HEK293 (cell line): ENCODE measurements at regions not wholly inside any gene's neighbourhood (a gene's known extent, or its start where the extent isn't known, plus 50 kb on each side); places are given as distances from the start of the nearest gene placed in this dataset.

ENCODE experiments used
- CTCF ChIA-PET: fragments of 350-600 bp; formaldehyde crosslinking; extraction: SDS; loops from one replicate; lab custom pipeline; 2021; ENCODE audit warnings: antibody characterized with exemption; lab: Yijun Ruan, JAX
- POLR2A ChIA-PET: fragments of 300-600 bp; formaldehyde crosslinking; extraction: SDS; loops from one replicate; lab custom pipeline; 2020; ENCODE audit warnings: antibody characterized with exemption, inconsistent platforms; lab: Yijun Ruan, JAX
- H3K27ac ChIP-seq: fragments of 200-500 bp; sonication (Bioruptor generic); 2 replicates; pipeline ENCODE4 v1.5.1; 2014; ENCODE audit warnings: low read depth, low read length, control low read depth, inconsistent platforms; ENCODE audit errors: extremely low read depth
- H3K36me3 ChIP-seq, 2 experiments: fragments of 200-500 bp in 1 of 2; sonication (Bioruptor generic) in 1 of 2; 1 replicate in 1 of 2; 2 replicates in 1 of 2; pipeline ENCODE4 v1.5.1; 2014 to 2017; ENCODE audit warnings: inconsistent platforms in 2 of 2, low read length in 2 of 2; ENCODE audit not compliant: control insufficient read depth in 2 of 2, insufficient read depth in 1 of 2
- H3K4me1 ChIP-seq: fragments of 200-500 bp; sonication (Bioruptor generic); 2 replicates; pipeline ENCODE4 v1.5.1; 2014; ENCODE audit warnings: mild to moderate bottlenecking, low read length, inconsistent platforms; ENCODE audit not compliant: control insufficient read depth, insufficient read depth
- H3K4me3 ChIP-seq: 2 replicates; pipeline ENCODE4 v1.5.1; 2011; ENCODE audit warnings: low read depth, mild to moderate bottlenecking, control low read depth, low read length, moderate library complexity
- H3K9me3 ChIP-seq: fragments of 200-500 bp; sonication (Bioruptor generic); 2 replicates; pipeline ENCODE4 v1.5.1; 2014; ENCODE audit warnings: low read depth, low read length, inconsistent platforms; ENCODE audit not compliant: control insufficient read depth, insufficient read depth
- HIC1 ChIP-seq: fragments of 450-650 bp; formaldehyde crosslinking; IDR thresholded peaks from 2 replicates; pipeline ENCODE4 v1.5.1; 2016; ENCODE audit warnings: missing biosample characterization, missing genetic modification characterization
- HOXA7 ChIP-seq: sonication (generic); formaldehyde crosslinking; IDR thresholded peaks from 2 replicates; pipeline ENCODE4 v1.8.1; 2022; ENCODE audit warnings: missing genetic modification reagents, borderline replicate concordance
- HOXC10 ChIP-seq: sonication (generic); formaldehyde crosslinking; IDR thresholded peaks from 2 replicates; pipeline ENCODE4 v1.8.1; 2023; ENCODE audit warnings: mild to moderate bottlenecking, missing genetic modification reagents
- KLF17 ChIP-seq: fragments of 450-650 bp; formaldehyde crosslinking; IDR thresholded peaks from 2 replicates; pipeline ENCODE4 v1.5.1; 2016; ENCODE audit warnings: missing biosample characterization, missing genetic modification characterization
- PRDM6 ChIP-seq: fragments of 450-650 bp; formaldehyde crosslinking; IDR thresholded peaks from 2 replicates; pipeline ENCODE4 v1.5.1; 2017; ENCODE audit warnings: missing biosample characterization, missing genetic modification characterization
- SCRT1 ChIP-seq: fragments of 450-650 bp; formaldehyde crosslinking; IDR thresholded peaks from 2 replicates; pipeline ENCODE4 v1.5.1; 2016; ENCODE audit warnings: missing biosample characterization, missing genetic modification characterization, borderline replicate concordance
- SCRT2 ChIP-seq: fragments of 450-650 bp; formaldehyde crosslinking; IDR thresholded peaks from 2 replicates; pipeline ENCODE4 v1.5.1; 2016; ENCODE audit warnings: missing biosample characterization, missing genetic modification characterization
- SETDB1 ChIP-seq: IDR thresholded peaks from one replicate; pipeline ENCODE4 v1.6.1; 2017; ENCODE audit warnings: mild to moderate bottlenecking, low read length, moderate library complexity, mixed read lengths; ENCODE audit not compliant: insufficient read length
- SP2 ChIP-seq: fragments of 450-650 bp; formaldehyde crosslinking; IDR thresholded peaks from 2 replicates; pipeline ENCODE4 v1.5.1; 2016; ENCODE audit warnings: missing biosample characterization, missing genetic modification characterization
- TSHZ1 ChIP-seq: fragments of 450-650 bp; formaldehyde crosslinking; IDR thresholded peaks from 2 replicates; pipeline ENCODE4 v1.5.1; 2016; ENCODE audit warnings: missing biosample characterization, missing genetic modification characterization, borderline replicate concordance
- ZFHX2 ChIP-seq: fragments of 450-650 bp; formaldehyde crosslinking; conservative IDR thresholded peaks from 2 replicates; pipeline ENCODE4 v1.5.1; 2016; ENCODE audit warnings: missing biosample characterization, missing genetic modification characterization
- ZNF133 ChIP-seq: fragments of 450-650 bp; formaldehyde crosslinking; IDR thresholded peaks from 2 replicates; pipeline ENCODE4 v1.5.1; 2016; ENCODE audit warnings: missing biosample characterization, missing genetic modification characterization
- ZNF138 ChIP-seq: fragments of 450-650 bp; formaldehyde crosslinking; IDR thresholded peaks from 2 replicates; pipeline ENCODE4 v1.5.1; 2016; ENCODE audit warnings: missing biosample characterization, missing genetic modification characterization, borderline replicate concordance
- ZNF16 ChIP-seq: fragments of 450-650 bp; formaldehyde crosslinking; IDR thresholded peaks from 2 replicates; pipeline ENCODE4 v1.5.1; 2016; ENCODE audit warnings: low read depth, missing biosample characterization, missing genetic modification characterization
- ZNF169 ChIP-seq: fragments of 450-650 bp; formaldehyde crosslinking; IDR thresholded peaks from 2 replicates; pipeline ENCODE4 v1.5.1; 2016; ENCODE audit warnings: missing biosample characterization, missing genetic modification characterization
- ZNF18 ChIP-seq: fragments of 450-650 bp; formaldehyde crosslinking; IDR thresholded peaks from 2 replicates; pipeline ENCODE4 v1.5.1; 2016; ENCODE audit warnings: missing biosample characterization, missing genetic modification characterization
- ZNF2 ChIP-seq: fragments of 450-650 bp; formaldehyde crosslinking; IDR thresholded peaks from 2 replicates; pipeline ENCODE4 v1.5.1; 2016; ENCODE audit warnings: missing biosample characterization, missing genetic modification characterization
- ZNF341 ChIP-seq: fragments of 450-650 bp; formaldehyde crosslinking; IDR thresholded peaks from 2 replicates; pipeline ENCODE4; 2016; ENCODE audit warnings: low read depth, missing biosample characterization, missing genetic modification characterization
- ZNF362 ChIP-seq: fragments of 450-650 bp; formaldehyde crosslinking; IDR thresholded peaks from 2 replicates; pipeline ENCODE4 v1.5.1; 2016; ENCODE audit warnings: missing biosample characterization, missing genetic modification characterization
- ZNF398 ChIP-seq: fragments of 450-650 bp; formaldehyde crosslinking; IDR thresholded peaks from 2 replicates; pipeline ENCODE4 v1.5.1; 2017; ENCODE audit warnings: missing biosample characterization, missing genetic modification characterization
- ZNF433 ChIP-seq: fragments of 450-650 bp; formaldehyde crosslinking; IDR thresholded peaks from 2 replicates; pipeline ENCODE4 v1.5.1; 2016; ENCODE audit warnings: missing biosample characterization, missing genetic modification characterization, low read depth
- ZNF548 ChIP-seq: fragments of 450-650 bp; formaldehyde crosslinking; IDR thresholded peaks from 2 replicates; pipeline ENCODE4 v1.5.1; 2016; ENCODE audit warnings: missing biosample characterization, missing genetic modification characterization
- ZNF555 ChIP-seq: fragments of 450-650 bp; formaldehyde crosslinking; conservative IDR thresholded peaks from 2 replicates; pipeline ENCODE4 v1.5.1; 2017; ENCODE audit warnings: missing biosample characterization, mild to moderate bottlenecking, missing genetic modification characterization, inconsistent platforms
- ZNF558 ChIP-seq: fragments of 450-650 bp; formaldehyde crosslinking; IDR thresholded peaks from 2 replicates; pipeline ENCODE4 v1.5.1; 2016; ENCODE audit warnings: missing biosample characterization, missing genetic modification characterization
- ZNF561 ChIP-seq: fragments of 450-650 bp; IDR thresholded peaks from 2 replicates; pipeline ENCODE4 v1.5.1; 2018; ENCODE audit warnings: missing biosample characterization, missing genetic modification characterization, borderline replicate concordance

- no peak for TF ChIP-seq PRDM6 (tag by site-specific recombination)
- no peak for TF ChIP-seq SCRT1 (tag by site-specific recombination)
- TF ChIP-seq ZNF133 (tag by site-specific recombination): no peak
- no peak for TF ChIP-seq ZNF561 (tag by site-specific recombination)
- no peak for TF ChIP-seq ZNF558 (tag by site-specific recombination)
- no peak for TF ChIP-seq ZNF341 (tag by site-specific recombination)
- TF ChIP-seq ZNF138 (tag by site-specific recombination): no peak
- no peak for TF ChIP-seq ZNF18 (tag by site-specific recombination)
- no peak for TF ChIP-seq ZNF398 (tag by site-specific recombination)
- no peak for TF ChIP-seq ZNF169 (tag by site-specific recombination)
- TF ChIP-seq ZNF433 (tag by site-specific recombination): no peak
Measured at GRCh38 chr13:61812286-61812685, 396.6 kb upstream of the PCDH20 start (continued).

GRCh38 chr13:61810065-61810464 is 394.4 kb upstream of the PCDH20 start:
- H3K4me3 ChIP-seq: no peak overlapping the region
- H3K27ac ChIP-seq: no peak overlapping the region
- H3K36me3 ChIP-seq: no peaks in the 10 kb centered on the region
- H3K4me1 ChIP-seq: no peaks in the 10 kb centered on the region
- no peaks in the 10 kb centered on the region for H3K9me3 ChIP-seq
- CTCF ChIA-PET: interaction anchor here (0.7 kb wide), 1 partner anchor 50 kb away, joined by 3 read pairs; no protein-coding TSS in a partner anchor
- POLR2A ChIA-PET: no interaction called here
- TF ChIP-seq SCRT2 (tag by site-specific recombination): no peak
- no peak for TF ChIP-seq HIC1 (tag by site-specific recombination)
- TF ChIP-seq ZNF16 (tag by site-specific recombination): no peak
- no peak for TF ChIP-seq ZNF362 (tag by site-specific recombination)
- TF ChIP-seq TSHZ1 (tag by site-specific recombination): no peak
- no peak for TF ChIP-seq KLF17 (tag by site-specific recombination)
- no peak for TF ChIP-seq ZFHX2 (tag by site-specific recombination)
- TF ChIP-seq ZNF2 (tag by site-specific recombination): no peak
- no peak for TF ChIP-seq HOXA7 (CRISPR knock-in tag)
- TF ChIP-seq SETDB1: no peak
- TF ChIP-seq HOXC10: no peak
- TF ChIP-seq SP2 (tag by site-specific recombination): no peak
- no peak for TF ChIP-seq ZNF548
- no peak for TF ChIP-seq ZNF555 (tag by site-specific recombination)
